ENCODE measurements at regions not wholly inside any gene's neighbourhood (a gene's known extent, or its start where the extent isn't known, plus 50 kb on each side); places are given as distances from the start of the nearest gene placed in this dataset.

- no peak for TF ChIP-seq POLR2AphosphoS5 (IDR thresholded peaks at IDR 0.05)
- no peak for TF ChIP-seq CTCF (IDR thresholded peaks at IDR 0.05)
- TF ChIP-seq EP300 (IDR thresholded peaks at IDR 0.05) = no peak
- no peak for TF ChIP-seq POLR2A (IDR thresholded peaks at IDR 0.05; ENCODE audit: low read depth)
- intact Hi-C loops (cut with DNase I) = no loop called here
- Histone ChIP-seq H3K27me3 (no peaks in the 10 kb centered on the region), H3K27ac (replicated peaks in 1 of 4) (no peak overlapping the region), H3K36me3 (no peaks in the 10 kb centered on the region), H3K9me3 (no peaks in the 10 kb centered on the region), H3K4me3 (no peak overlapping the region), H3K4me1 (no peaks in the 10 kb centered on the region)
- no peak for DNase-seq (ENCODE audit: extremely low spot score)
- 43% methylated on average over 3 of the region's 3 CpGs for WGBS
Measured at GRCh38 chr4:35189988-35190613, 1054.2 kb downstream of the ARAP2 start.

GRCh38 chr4:35201403-35201802 is 1042.9 kb downstream of the ARAP2 start:
- Histone ChIP-seq H3K36me3 (no peaks in the 10 kb centered on the region), H3K9me3 (no peaks in the 10 kb centered on the region), H3K27ac (replicated peaks in 1 of 4) (no peak overlapping the region), H3K27me3 (no peaks in the 10 kb centered on the region), H3K4me1 (no peaks in the 10 kb centered on the region), H3K4me3 (no peak overlapping the region)
- TF ChIP-seq EP300 (IDR thresholded peaks at IDR 0.05) (no peak), POLR2A (IDR thresholded peaks at IDR 0.05; ENCODE audit: low read depth) (no peak), CTCF (IDR thresholded peaks at IDR 0.05) (no peak), POLR2AphosphoS5 (IDR thresholded peaks at IDR 0.05) (no peak)
- 95% methylated on average over 2 of the region's 2 CpGs for WGBS
- intact Hi-C loops (cut with DNase I) = no loop called here
- no peak for DNase-seq (ENCODE audit: extremely low spot score)

- no peak for DNase-seq (ENCODE audit: extremely low spot score)
- WGBS = 75% methylated on average over 4 of the region's 4 CpGs
- intact Hi-C loops (cut with DNase I) = no loop called here
Measured at GRCh38 chr4:35216636-35217035, 1027.7 kb downstream of the ARAP2 start.

GRCh38 chr4:35217331-35217730 is 1027.0 kb downstream of the ARAP2 start:
- H3K27me3 ChIP-seq = no peaks in the 10 kb centered on the region
- H3K27ac ChIP-seq (replicated peaks in 1 of 4) = no peak overlapping the region
- H3K9me3 ChIP-seq = no peaks in the 10 kb centered on the region
- H3K36me3 ChIP-seq = no peaks in the 10 kb centered on the region
- WGBS = 77% methylated on average over 1 of the region's 1 CpG
- no peak overlapping the region for H3K4me3 ChIP-seq
- no peak for DNase-seq (ENCODE audit: extremely low spot score)
- H3K4me1 ChIP-seq = no peaks in the 10 kb centered on the region
- intact Hi-C loops (cut with DNase I) = no loop called here
- TF ChIP-seq CTCF (IDR thresholded peaks at IDR 0.05) (no peak), POLR2AphosphoS5 (IDR thresholded peaks at IDR 0.05) (no peak), POLR2A (IDR thresholded peaks at IDR 0.05; ENCODE audit: low read depth) (no peak), EP300 (IDR thresholded peaks at IDR 0.05) (no peak)

More at GRCh38 chr4:35216636-35217035, 1027.7 kb downstream of the ARAP2 start:
- Histone ChIP-seq H3K4me3 (no peak overlapping the region), H3K27me3 (no peaks in the 10 kb centered on the region), H3K36me3 (no peaks in the 10 kb centered on the region), H3K27ac (replicated peaks in 1 of 4) (no peak overlapping the region), H3K9me3 (no peaks in the 10 kb centered on the region), H3K4me1 (no peaks in the 10 kb centered on the region)
- no peak for TF ChIP-seq POLR2AphosphoS5 (IDR thresholded peaks at IDR 0.05)
- TF ChIP-seq CTCF (IDR thresholded peaks at IDR 0.05) = no peak
- no peak for TF ChIP-seq POLR2A (IDR thresholded peaks at IDR 0.05; ENCODE audit: low read depth)
- TF ChIP-seq EP300 (IDR thresholded peaks at IDR 0.05) = no peak

GRCh38 chr4:35228313-35228712 is 1016.0 kb downstream of the ARAP2 start:
- Histone ChIP-seq H3K27ac (replicated peaks in 1 of 4) (no peak overlapping the region), H3K4me1 (no peaks in the 10 kb centered on the region), H3K36me3 (no peaks in the 10 kb centered on the region), H3K4me3 (no peak overlapping the region), H3K9me3 (no peaks in the 10 kb centered on the region), H3K27me3 (no peaks in the 10 kb centered on the region)
- TF ChIP-seq POLR2A (IDR thresholded peaks at IDR 0.05; ENCODE audit: low read depth) (no peak), POLR2AphosphoS5 (IDR thresholded peaks at IDR 0.05) (no peak), CTCF (IDR thresholded peaks at IDR 0.05) (no peak), EP300 (IDR thresholded peaks at IDR 0.05) (no peak)
- intact Hi-C loops (cut with DNase I) = no loop called here
- WGBS = 83% methylated on average over 1 of the region's 1 CpG
- no peak for DNase-seq (ENCODE audit: extremely low spot score)
